ENCODE measurements at regions not wholly inside any gene's neighbourhood (a gene's known extent, or its start where the extent isn't known, plus 50 kb on each side); places are given as distances from the start of the nearest gene placed in this dataset.

DNA sequence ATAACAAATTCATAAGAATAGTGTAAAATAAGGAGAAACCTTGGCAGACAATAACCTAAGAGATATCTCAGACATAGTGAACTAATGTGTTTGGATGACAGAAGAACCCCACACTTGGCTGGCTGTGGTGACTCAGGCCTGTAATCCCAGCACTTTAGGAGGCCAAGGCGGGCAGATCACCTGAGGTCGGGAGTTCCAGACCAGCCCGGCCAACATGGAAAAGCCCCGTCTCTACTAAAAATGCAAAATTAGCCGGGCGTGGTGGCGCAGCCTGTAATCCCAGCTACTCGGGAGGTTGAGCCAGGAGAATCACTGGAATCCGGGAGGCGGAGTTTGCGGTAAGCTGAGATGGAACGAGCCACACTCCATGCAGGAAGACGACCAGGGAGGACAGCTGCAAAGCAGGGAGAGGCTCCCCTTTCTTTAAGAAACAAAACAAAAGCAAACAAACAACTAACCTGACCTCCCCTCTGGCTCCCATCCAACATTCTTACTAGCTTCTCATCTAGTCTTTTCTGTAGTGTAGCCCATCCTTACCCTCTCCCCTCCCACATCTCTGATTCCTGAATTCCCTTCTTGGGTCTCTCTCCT is 84.2 kb downstream of the ZNF280B start:
- no peaks in the 10 kb centered on the region for H3K9me3 ChIP-seq (ENCODE audit: control insufficient read depth, low read length)
- H3K4me1 ChIP-seq (ENCODE audit: control insufficient read depth, insufficient read depth, low read length) = no peaks in the 10 kb centered on the region
- peak; percentile 74 for DNase-seq
- Mint-ChIP-seq H3K27me3 (ENCODE audit: insufficient read depth) (peaks cover 97% of the 10 kb centered on the region), H3K4me1 (no peaks in the 10 kb centered on the region), H3K27ac (no peak overlapping the region), H3K36me3 (ENCODE audit: low read depth) (no peaks in the 10 kb centered on the region), H3K4me3 (no peak overlapping the region), H3K9me3 (no peaks in the 10 kb centered on the region)
- no peak overlapping the region for H3K4me3 ChIP-seq (ENCODE audit: low read length)
- peaks cover 87% of the 10 kb centered on the region for H3K27me3 ChIP-seq (ENCODE audit: control insufficient read depth, insufficient read depth, low read length, poor library complexity, severe bottlenecking)
- no peak overlapping the region for H3K27ac ChIP-seq (ENCODE audit: low read depth, low read length)
- 65 to 69% methylated on average over 6 to 13 of the region's 13 CpGs for WGBS, 2 experiments (ENCODE audit: insufficient coverage in 1 of 2, insufficient read length in 1 of 2)
- H3K36me3 ChIP-seq (ENCODE audit: control insufficient read depth, insufficient read depth, low read length) = no peaks in the 10 kb centered on the region
- TF ChIP-seq, protein P1, sequence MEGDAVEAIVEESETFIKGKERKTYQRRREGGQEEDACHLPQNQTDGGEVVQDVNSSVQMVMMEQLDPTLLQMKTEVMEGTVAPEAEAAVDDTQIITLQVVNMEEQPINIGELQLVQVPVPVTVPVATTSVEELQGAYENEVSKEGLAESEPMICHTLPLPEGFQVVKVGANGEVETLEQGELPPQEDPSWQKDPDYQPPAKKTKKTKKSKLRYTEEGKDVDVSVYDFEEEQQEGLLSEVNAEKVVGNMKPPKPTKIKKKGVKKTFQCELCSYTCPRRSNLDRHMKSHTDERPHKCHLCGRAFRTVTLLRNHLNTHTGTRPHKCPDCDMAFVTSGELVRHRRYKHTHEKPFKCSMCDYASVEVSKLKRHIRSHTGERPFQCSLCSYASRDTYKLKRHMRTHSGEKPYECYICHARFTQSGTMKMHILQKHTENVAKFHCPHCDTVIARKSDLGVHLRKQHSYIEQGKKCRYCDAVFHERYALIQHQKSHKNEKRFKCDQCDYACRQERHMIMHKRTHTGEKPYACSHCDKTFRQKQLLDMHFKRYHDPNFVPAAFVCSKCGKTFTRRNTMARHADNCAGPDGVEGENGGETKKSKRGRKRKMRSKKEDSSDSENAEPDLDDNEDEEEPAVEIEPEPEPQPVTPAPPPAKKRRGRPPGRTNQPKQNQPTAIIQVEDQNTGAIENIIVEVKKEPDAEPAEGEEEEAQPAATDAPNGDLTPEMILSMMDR (conservative IDR thresholded peaks at IDR 0.05) = no peak
- no peak overlapping the region for H3K9ac ChIP-seq (ENCODE audit: extremely low read depth, low read length, poor library complexity, severe bottlenecking)

DNA sequence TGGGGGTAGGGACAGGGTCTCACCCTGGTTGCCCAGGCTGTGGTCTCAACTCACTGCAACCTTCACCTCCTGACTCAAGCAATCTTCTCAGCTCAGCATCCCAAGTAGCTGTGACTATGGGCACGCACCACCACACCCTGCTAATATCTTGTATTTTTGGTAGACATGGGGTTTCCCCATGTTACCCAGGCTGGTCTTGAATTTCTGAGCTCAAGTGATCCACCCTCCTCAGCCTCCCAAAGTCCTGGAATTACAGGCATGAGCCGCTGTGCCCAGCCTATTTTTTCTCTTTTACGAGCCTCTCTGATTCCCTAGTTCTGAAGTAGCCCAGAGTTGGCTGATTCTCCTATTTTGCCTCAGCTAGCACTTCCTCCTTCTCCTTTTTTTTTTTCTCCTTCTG is 83.6 kb downstream of the ZNF280B start:
- Histone ChIP-seq H3K4me3 (ENCODE audit: low read length) (no peak overlapping the region), H3K27ac (ENCODE audit: low read depth, low read length) (no peak overlapping the region), H3K9me3 (ENCODE audit: control insufficient read depth, low read length) (no peaks in the 10 kb centered on the region), H3K9ac (ENCODE audit: extremely low read depth, low read length, poor library complexity, severe bottlenecking) (no peak overlapping the region), H3K27me3 (ENCODE audit: control insufficient read depth, insufficient read depth, low read length, poor library complexity, severe bottlenecking) (peaks cover 87% of the 10 kb centered on the region), H3K4me1 (ENCODE audit: control insufficient read depth, insufficient read depth, low read length) (no peaks in the 10 kb centered on the region), H3K36me3 (ENCODE audit: control insufficient read depth, insufficient read depth, low read length) (no peaks in the 10 kb centered on the region)
- Mint-ChIP-seq H3K27me3 (ENCODE audit: insufficient read depth) (peaks cover 97% of the 10 kb centered on the region), H3K4me1 (no peaks in the 10 kb centered on the region), H3K4me3 (no peak overlapping the region), H3K27ac (no peak overlapping the region), H3K9me3 (no peaks in the 10 kb centered on the region), H3K36me3 (ENCODE audit: low read depth) (no peaks in the 10 kb centered on the region)
- 82 to 91% methylated on average over 3 of the region's 3 CpGs for WGBS, 2 experiments (ENCODE audit: insufficient coverage in 1 of 2, insufficient read length in 1 of 2)
- TF ChIP-seq, protein P1 (conservative IDR thresholded peaks at IDR 0.05) = no peak
- no peak for DNase-seq

DNA sequence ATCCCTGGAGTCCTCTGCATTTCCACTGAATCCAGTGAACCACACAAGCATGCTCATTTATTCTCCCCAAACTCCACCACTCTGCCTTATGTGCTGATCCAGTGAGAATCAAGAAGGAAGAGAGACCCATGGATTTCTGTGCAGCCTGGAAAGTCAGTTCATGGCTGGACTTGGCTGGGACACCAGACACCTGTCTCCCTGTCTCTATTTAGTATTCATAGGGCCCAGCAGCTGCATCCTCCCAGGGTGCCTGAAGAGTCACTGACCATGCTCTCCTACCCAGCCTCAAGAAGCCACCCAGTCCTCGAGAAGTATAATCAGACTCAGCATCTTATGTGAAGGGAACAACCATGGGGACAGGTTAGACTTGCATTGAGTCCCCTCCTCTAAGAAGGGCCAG is 83.2 kb downstream of the ZNF280B start:
- no peaks in the 10 kb centered on the region for H3K36me3 ChIP-seq (ENCODE audit: control insufficient read depth, insufficient read depth, low read length)
- peaks cover 97% of the 10 kb centered on the region for H3K27me3 Mint-ChIP-seq (ENCODE audit: insufficient read depth)
- H3K9ac ChIP-seq (ENCODE audit: extremely low read depth, low read length, poor library complexity, severe bottlenecking) = no peak overlapping the region
- H3K9me3 ChIP-seq (ENCODE audit: control insufficient read depth, low read length) = no peaks in the 10 kb centered on the region
- peaks cover 87% of the 10 kb centered on the region for H3K27me3 ChIP-seq (ENCODE audit: control insufficient read depth, insufficient read depth, low read length, poor library complexity, severe bottlenecking)
- no peaks in the 10 kb centered on the region for H3K9me3 Mint-ChIP-seq
- 67 to 78% methylated on average over 1 of the region's 1 CpG for WGBS, 2 experiments (ENCODE audit: insufficient coverage in 1 of 2, insufficient read length in 1 of 2)
- H3K4me1 ChIP-seq (ENCODE audit: control insufficient read depth, insufficient read depth, low read length) = no peaks in the 10 kb centered on the region
- no peak for DNase-seq
- no peaks in the 10 kb centered on the region for H3K36me3 Mint-ChIP-seq (ENCODE audit: low read depth)
- H3K27ac Mint-ChIP-seq = no peak overlapping the region
- H3K4me1 Mint-ChIP-seq = no peaks in the 10 kb centered on the region
- H3K27ac ChIP-seq (ENCODE audit: low read depth, low read length) = no peak overlapping the region
- TF ChIP-seq, protein P1 (conservative IDR thresholded peaks at IDR 0.05) = no peak
- no peak overlapping the region for H3K4me3 Mint-ChIP-seq
- no peak overlapping the region for H3K4me3 ChIP-seq (ENCODE audit: low read length)

Data from endodermal cell (in vitro differentiated cells).